Prostate gland (tissue), 2 donors: ENCODE measurements at regions not wholly inside any gene's neighbourhood (a gene's known extent, or its start where the extent isn't known, plus 50 kb on each side); places are given as distances from the start of the nearest gene placed in this dataset.

Experiments
- DNase-seq: peaks from one replicate; pipeline ENCODE4 v3.0.0-alpha.2; 2019; ENCODE audit warnings: low spot score
- H3K27ac ChIP-seq, 2 donors: fragments of 200-600 bp; sonication (generic); 2 replicates each; pipeline ENCODE4 v1.5.1; 2017 to 2019
- H3K27me3 ChIP-seq: fragments of 200-600 bp; sonication (generic); replicated peaks from 2 replicates; pipeline ENCODE4 v1.5.1; 2019; ENCODE audit not compliant: insufficient read depth
- H3K36me3 ChIP-seq, 2 donors: fragments of 200-600 bp; sonication (generic); 1 replicate in 1 of 2; 2 replicates in 1 of 2; pipeline versions ENCODE4 v1.5.1 to v1.8.1; 2017 to 2019
- H3K4me1 ChIP-seq: fragments of 200-600 bp; sonication (generic); replicated peaks from 2 replicates; pipeline ENCODE4 v1.5.1; 2019
- H3K4me3 ChIP-seq, 2 donors: fragments of 200-600 bp; sonication (generic); 2 replicates each; pipeline ENCODE4 v1.5.1; 2017 to 2019
- H3K9me3 ChIP-seq: fragments of 200-600 bp; sonication (generic); 2 replicates; pipeline ENCODE4 v1.5.1; 2017
- CTCF ChIP-seq, 4 experiments: fragments of 200-600 bp in 2 of 4; fragments of 450-650 bp in 2 of 4; sonication (generic) in 2 of 4; IDR thresholded peaks; 1 replicate in 3 of 4; 2 replicates in 1 of 4; pipeline ENCODE4 v1.5.1; 2016 to 2019; ENCODE audit warnings: antibody characterized with exemption in 4 of 4, mild to moderate bottlenecking in 2 of 4, moderate library complexity in 2 of 4
- POLR2A ChIP-seq: fragments of 450-650 bp; IDR thresholded peaks from one replicate; pipeline ENCODE4 v1.6.1; 2016; ENCODE audit warnings: antibody characterized with exemption, mild to moderate bottlenecking
- POLR2AphosphoS5 ChIP-seq: sonication (generic); formaldehyde crosslinking; IDR thresholded peaks from one replicate; pipeline ENCODE4 v1.6.1; 2017; ENCODE audit warnings: antibody characterized with exemption
- WGBS: methylation state at CpG from one replicate; pipeline ENCODE4 v1.1.5; 2018; 5-methylcytosine and 5-hydroxymethylcytosine counted together
- intact Hi-C: fragments of 100-400 bp; cut with DNase I; formaldehyde crosslinking; loops from one replicate; pipeline ENCODE4 v1.14.2; 2022

- intact Hi-C loops: no loop called here
- TF ChIP-seq CTCF (IDR thresholded peaks at IDR 0.05): no peak
- no peak for TF ChIP-seq POLR2AphosphoS5
- TF ChIP-seq POLR2A: no peak
- H3K27ac ChIP-seq: peak overlapping the region; percentile 68 to 80
- H3K4me3 ChIP-seq: no peak overlapping the region
- H3K36me3 ChIP-seq: no peaks in the 10 kb centered on the region
- H3K9me3 ChIP-seq: no peaks in the 10 kb centered on the region
- WGBS: 78% methylated on average over 9 of the region's 9 CpGs
- peaks cover 2% of the 10 kb centered on the region for H3K4me1 ChIP-seq
- no peak for DNase-seq
- no peaks in the 10 kb centered on the region for H3K27me3 ChIP-seq
These were observed 194.8 kb downstream of the ZFP36L2 start for GRCh38 chr2:43031471-43032212.

GRCh38 chr2:43030551-43031307, 195.7 kb downstream of the ZFP36L2 start:
- Histone ChIP-seq H3K9me3 (no peaks in the 10 kb centered on the region), H3K4me1 (peaks cover 2% of the 10 kb centered on the region), H3K36me3 (no peaks in the 10 kb centered on the region), H3K27ac (peak overlapping the region in 1 of 2 donors; percentile 80), H3K4me3 (no peak overlapping the region), H3K27me3 (no peaks in the 10 kb centered on the region)
- no peak for TF ChIP-seq POLR2AphosphoS5
- TF ChIP-seq CTCF (IDR thresholded peaks at IDR 0.05): no peak
- TF ChIP-seq POLR2A: no peak
- intact Hi-C loops: no loop called here
- 90% methylated on average over 10 of the region's 10 CpGs for WGBS
- DNase-seq: no peak

GRCh38 chr2:43029186-43029585, 197.2 kb downstream of the ZFP36L2 start:
- H3K27me3 ChIP-seq: no peaks in the 10 kb centered on the region
- H3K4me3 ChIP-seq: no peak overlapping the region
- intact Hi-C loops: loop anchor here (5.0 kb wide), 1 partner anchor 202 kb away; no protein-coding TSS in a partner anchor
- H3K9me3 ChIP-seq: no peaks in the 10 kb centered on the region
- no peaks in the 10 kb centered on the region for H3K36me3 ChIP-seq
- peaks cover 2% of the 10 kb centered on the region for H3K4me1 ChIP-seq
- no peak for DNase-seq
- 87% methylated on average over 3 of the region's 3 CpGs for WGBS
- TF ChIP-seq POLR2AphosphoS5 (no peak), POLR2A (no peak), CTCF (IDR thresholded peaks at IDR 0.05) (no peak)
- no peak overlapping the region for H3K27ac ChIP-seq

- WGBS: 85% methylated on average over 6 of the region's 6 CpGs
- no peak overlapping the region for H3K27ac ChIP-seq
- intact Hi-C loops: loop anchor here (5.0 kb wide), 1 partner anchor 201 kb away; no protein-coding TSS in a partner anchor
These were observed 198.2 kb downstream of the ZFP36L2 start for GRCh38 chr2:43028188-43028587.

More at GRCh38 chr2:43028188-43028587, 198.2 kb downstream of the ZFP36L2 start:
- no peaks in the 10 kb centered on the region for H3K27me3 ChIP-seq
- TF ChIP-seq POLR2A (no peak), POLR2AphosphoS5 (no peak), CTCF (IDR thresholded peaks at IDR 0.05) (no peak)
- H3K4me1 ChIP-seq: peaks cover 2% of the 10 kb centered on the region
- no peaks in the 10 kb centered on the region for H3K36me3 ChIP-seq
- H3K4me3 ChIP-seq: no peak overlapping the region
- no peak for DNase-seq
- no peaks in the 10 kb centered on the region for H3K9me3 ChIP-seq
